ENCODE measurements at regions not wholly inside any gene's neighbourhood (a gene's known extent, or its start where the extent isn't known, plus 50 kb on each side); places are given as distances from the start of the nearest gene placed in this dataset.
"Not testable (repeated sequence)": the region's sequence is repeated elsewhere in the genome, so short reads cannot be mapped to it uniquely, and the experiment has no call there.

DNA sequence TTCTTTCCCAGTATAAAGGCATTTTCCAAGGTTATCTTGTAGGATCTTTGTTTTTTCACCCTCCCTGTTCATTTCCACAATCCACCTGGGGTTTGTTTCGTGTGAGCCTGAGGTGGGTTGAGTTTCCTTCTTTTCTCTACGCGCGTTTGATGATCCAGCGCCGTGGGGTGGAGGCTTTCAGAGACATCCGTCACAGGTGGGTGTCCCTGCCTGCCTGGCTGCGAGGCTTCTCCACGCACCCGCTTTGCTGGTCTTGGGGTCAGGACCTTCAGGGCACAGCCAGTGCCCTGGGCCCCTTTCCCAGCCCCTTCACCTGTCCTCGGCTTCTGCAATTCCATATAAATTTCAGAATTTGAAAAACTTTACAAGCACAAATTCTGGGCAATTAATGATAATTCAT lies 109.0 kb upstream of the ALKAL2 start:
- Mint-ChIP-seq H3K27ac (no peak overlapping the region), H3K27me3 (no peaks in the 10 kb centered on the region), H3K9me3 (no peaks in the 10 kb centered on the region), H3K4me3 (no peak overlapping the region), H3K4me1 (peaks cover 10% of the 10 kb centered on the region), H3K36me3 (no peaks in the 10 kb centered on the region)

DNA sequence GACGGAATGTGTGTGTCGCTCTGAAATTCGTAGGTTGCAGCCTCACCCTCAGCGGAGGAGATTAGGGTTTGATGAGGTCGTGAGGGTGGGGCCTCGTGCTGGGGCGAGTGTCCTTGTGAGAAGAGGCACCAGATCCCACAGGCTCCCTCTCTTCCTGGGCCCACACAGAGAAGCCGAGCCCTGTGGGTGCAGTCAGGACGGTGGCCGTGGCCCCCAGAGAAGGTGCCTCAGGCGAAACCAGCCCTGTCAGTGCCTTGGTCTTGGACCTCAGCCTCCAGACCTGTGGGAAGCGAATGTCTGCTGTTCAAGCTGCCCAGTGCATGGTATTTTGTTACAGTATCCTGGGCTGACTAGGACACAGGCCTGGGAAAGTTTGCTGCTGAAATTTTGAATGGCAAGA lies 108.0 kb upstream of the ALKAL2 start:
- Mint-ChIP-seq H3K9me3 (no peaks in the 10 kb centered on the region), H3K27me3 (no peaks in the 10 kb centered on the region), H3K27ac (no peak overlapping the region), H3K36me3 (no peaks in the 10 kb centered on the region), H3K4me1 (peaks cover 10% of the 10 kb centered on the region), H3K4me3 (no peak overlapping the region)

GRCh38 chr2:393711-394696 lies 106.1 kb upstream of the ALKAL2 start:
- Mint-ChIP-seq H3K4me3 (peak overlapping the region; percentile 86), H3K4me1 (peaks cover 10% of the 10 kb centered on the region), H3K27ac (peak overlapping the region; percentile 85), H3K9me3 (no peaks in the 10 kb centered on the region), H3K36me3 (no peaks in the 10 kb centered on the region), H3K27me3 (no peaks in the 10 kb centered on the region)

DNA sequence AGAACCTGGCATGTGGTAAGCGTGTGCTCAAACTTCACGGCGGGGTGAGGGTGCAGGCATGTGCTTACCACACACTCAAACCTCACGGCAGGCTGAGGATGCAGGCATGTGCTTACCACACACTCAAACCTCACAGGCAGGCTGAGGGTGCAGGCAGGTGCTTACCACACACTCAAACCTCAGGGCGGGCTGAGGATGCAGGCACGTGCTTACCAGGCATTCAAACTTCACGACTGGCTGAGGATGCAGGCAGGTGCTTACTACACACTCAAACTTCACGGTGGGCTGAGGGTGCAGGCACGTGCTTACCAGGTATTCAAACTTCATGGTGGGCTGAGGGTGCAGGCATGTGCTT lies 105.0 kb upstream of the ALKAL2 start:
- H3K4me1 Mint-ChIP-seq: peaks cover 10% of the 10 kb centered on the region
- H3K9me3 Mint-ChIP-seq: no peaks in the 10 kb centered on the region
- no peak overlapping the region for H3K27ac Mint-ChIP-seq
- H3K36me3 Mint-ChIP-seq: no peaks in the 10 kb centered on the region
- no peaks in the 10 kb centered on the region for H3K27me3 Mint-ChIP-seq
- no peak overlapping the region for H3K4me3 Mint-ChIP-seq

DNA sequence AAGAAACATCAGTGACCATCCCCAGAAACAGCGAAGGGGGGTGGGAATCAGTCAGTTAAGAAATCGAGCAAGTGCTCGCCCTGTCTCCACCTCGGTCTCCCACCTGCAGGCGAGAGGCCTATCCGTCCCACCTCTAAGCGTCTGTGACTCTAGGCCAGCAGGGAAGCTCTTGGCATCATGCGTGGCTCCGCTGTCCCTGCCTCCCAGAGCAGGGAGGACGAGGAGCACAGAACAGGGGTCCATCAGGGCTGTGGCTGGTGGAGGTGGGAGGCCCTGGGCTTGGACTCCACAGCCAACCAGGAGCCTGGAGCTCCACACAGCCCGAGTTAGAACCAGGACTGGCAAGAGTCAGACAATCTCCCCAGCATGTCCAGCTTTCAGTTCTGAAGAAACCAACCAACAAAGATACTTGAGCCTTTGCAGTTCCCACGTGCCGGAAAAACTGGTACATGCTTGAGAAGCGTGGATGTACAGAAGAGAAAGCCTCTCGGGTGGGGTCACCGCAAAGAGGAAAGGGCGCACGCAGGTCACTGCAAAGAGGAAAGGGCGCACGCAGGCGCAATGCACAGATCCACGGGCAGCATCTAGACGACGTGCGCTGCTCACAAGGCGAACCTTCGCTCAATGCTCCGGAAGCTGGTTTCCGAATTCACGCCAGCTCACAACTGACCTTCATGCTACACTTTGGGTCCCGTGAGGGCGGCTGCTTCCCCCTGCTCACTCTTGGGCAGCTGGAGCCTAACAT lies 104.5 kb upstream of the ALKAL2 start:
- no peaks in the 10 kb centered on the region for H3K9me3 Mint-ChIP-seq
- no peak overlapping the region for H3K4me3 Mint-ChIP-seq
- no peaks in the 10 kb centered on the region for H3K27me3 Mint-ChIP-seq
- no peak overlapping the region for H3K27ac Mint-ChIP-seq
- no peaks in the 10 kb centered on the region for H3K36me3 Mint-ChIP-seq
- H3K4me1 Mint-ChIP-seq: peaks cover 10% of the 10 kb centered on the region

- Mint-ChIP-seq H3K9me3 (no peaks in the 10 kb centered on the region), H3K36me3 (no peaks in the 10 kb centered on the region), H3K27ac (no peak overlapping the region)
These were observed 103.8 kb upstream of the ALKAL2 start for GRCh38 chr2:391696-392095.

GRCh38 chr2:390959-391358 lies 103.1 kb upstream of the ALKAL2 start:
- no peaks in the 10 kb centered on the region for H3K27me3 Mint-ChIP-seq
- H3K9me3 Mint-ChIP-seq: no peaks in the 10 kb centered on the region
- H3K4me3 Mint-ChIP-seq: no peak overlapping the region
- H3K4me1 Mint-ChIP-seq: peaks cover 10% of the 10 kb centered on the region
- no peaks in the 10 kb centered on the region for H3K36me3 Mint-ChIP-seq
- no peak overlapping the region for H3K27ac Mint-ChIP-seq

More at GRCh38 chr2:391696-392095, 103.8 kb upstream of the ALKAL2 start:
- Mint-ChIP-seq H3K4me1 (peaks cover 10% of the 10 kb centered on the region), H3K4me3 (no peak overlapping the region), H3K27me3 (no peaks in the 10 kb centered on the region)

DNA sequence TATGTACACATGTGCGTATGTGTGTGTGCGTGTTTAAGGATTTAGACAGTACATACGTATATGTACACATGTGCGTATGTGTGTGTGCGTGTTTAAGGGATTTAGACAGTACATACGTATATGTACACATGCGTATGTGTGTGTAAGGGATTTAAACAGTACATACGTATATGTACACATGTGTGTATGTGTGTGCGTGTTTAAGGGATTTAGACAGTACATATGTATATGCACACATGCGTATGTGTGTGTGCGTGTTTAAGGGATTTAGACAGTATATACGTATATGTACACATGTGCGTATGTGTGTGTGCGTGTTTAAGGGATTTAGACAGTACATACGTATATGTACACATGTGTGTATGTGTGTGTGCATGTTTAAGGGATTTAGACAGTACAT lies 102.1 kb upstream of the ALKAL2 start:
- H3K9me3 Mint-ChIP-seq, H3K27me3 Mint-ChIP-seq, H3K27ac Mint-ChIP-seq, H3K36me3 Mint-ChIP-seq, H3K4me3 Mint-ChIP-seq: not testable (repeated sequence)
- H3K4me1 Mint-ChIP-seq: peaks cover 10% of the 10 kb centered on the region

GRCh38 chr2:388752-389151 lies 100.9 kb upstream of the ALKAL2 start:
- not testable (repeated sequence) for H3K4me1 Mint-ChIP-seq, H3K27me3 Mint-ChIP-seq, H3K36me3 Mint-ChIP-seq, H3K4me3 Mint-ChIP-seq, H3K27ac Mint-ChIP-seq, H3K9me3 Mint-ChIP-seq

- H3K27ac Mint-ChIP-seq: no peak overlapping the region
- no peaks in the 10 kb centered on the region for H3K9me3 Mint-ChIP-seq
- H3K4me1 Mint-ChIP-seq: no peaks in the 10 kb centered on the region
- no peak overlapping the region for H3K4me3 Mint-ChIP-seq
- H3K36me3 Mint-ChIP-seq: no peaks in the 10 kb centered on the region
- H3K27me3 Mint-ChIP-seq: no peaks in the 10 kb centered on the region
These were observed 100.1 kb upstream of the ALKAL2 start for GRCh38 chr2:387980-388421.

DNA sequence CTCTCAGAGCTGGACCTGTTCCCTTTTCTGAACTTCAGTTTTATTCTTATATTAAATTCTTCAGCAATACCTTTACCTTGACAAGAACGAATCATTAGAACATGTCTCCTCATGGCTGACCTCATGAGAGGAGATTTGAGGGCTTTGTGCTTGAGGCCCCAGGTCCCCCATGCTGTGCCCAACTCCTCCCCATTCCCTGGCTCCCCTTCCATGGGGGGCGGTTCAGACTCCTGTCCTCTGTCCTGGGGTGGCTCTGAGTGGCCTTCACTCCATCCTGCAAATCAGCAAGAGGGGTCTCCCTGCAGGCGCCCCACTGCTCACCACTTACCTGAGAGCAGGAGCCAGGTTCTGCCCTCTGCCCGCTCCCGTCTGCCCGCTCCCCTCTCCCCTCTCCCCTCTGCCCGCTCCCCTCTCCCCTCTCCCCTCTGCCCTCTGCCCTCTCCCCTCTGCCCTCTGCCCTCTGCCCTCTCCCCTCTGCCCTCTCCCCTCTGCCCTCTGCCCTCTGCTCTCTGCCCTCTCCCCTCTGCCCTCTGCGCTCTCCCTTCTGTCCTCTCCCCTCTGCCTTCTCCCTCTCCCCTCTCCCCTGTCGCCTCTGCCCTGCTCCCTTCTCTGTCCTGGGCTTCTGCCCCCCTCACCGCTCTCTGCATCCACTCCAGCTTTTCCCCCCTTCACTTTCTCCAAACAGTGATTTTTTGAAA lies 98.7 kb upstream of the ALKAL2 start:
- Mint-ChIP-seq H3K36me3 (no peaks in the 10 kb centered on the region), H3K4me3 (no peak overlapping the region), H3K27ac (no peak overlapping the region), H3K27me3 (no peaks in the 10 kb centered on the region), H3K9me3 (no peaks in the 10 kb centered on the region), H3K4me1 (no peaks in the 10 kb centered on the region)

- Mint-ChIP-seq H3K4me3 (no peak overlapping the region), H3K9me3 (no peaks in the 10 kb centered on the region), H3K27me3 (no peaks in the 10 kb centered on the region), H3K27ac (no peak overlapping the region), H3K4me1 (no peaks in the 10 kb centered on the region), H3K36me3 (no peaks in the 10 kb centered on the region)
These were observed 97.9 kb upstream of the ALKAL2 start for GRCh38 chr2:385785-386184.

GRCh38 chr2:385061-385460 lies 97.2 kb upstream of the ALKAL2 start:
- Mint-ChIP-seq H3K4me3 (no peak overlapping the region), H3K36me3 (no peaks in the 10 kb centered on the region), H3K4me1 (no peaks in the 10 kb centered on the region), H3K9me3 (no peaks in the 10 kb centered on the region), H3K27ac (no peak overlapping the region), H3K27me3 (no peaks in the 10 kb centered on the region)

DNA sequence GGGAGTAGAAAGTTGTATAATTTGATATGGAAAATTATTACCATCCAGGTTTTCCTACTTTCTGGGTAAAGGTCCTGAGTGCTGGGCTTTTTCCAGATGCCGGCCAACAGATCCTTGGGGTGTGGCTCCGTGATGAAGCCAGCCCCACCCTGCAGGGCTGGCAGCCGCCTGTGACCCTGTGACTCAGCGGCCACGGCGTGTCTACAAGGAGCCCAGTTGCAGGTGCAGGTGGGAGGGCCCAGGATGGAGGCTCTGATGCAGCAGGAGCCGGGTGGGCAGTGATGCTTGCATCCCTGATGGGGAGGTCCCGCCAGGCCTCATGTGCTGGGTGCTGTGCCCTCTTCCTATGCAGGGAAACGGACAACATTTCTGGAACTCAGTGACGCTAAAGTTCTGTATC lies 96.0 kb upstream of the ALKAL2 start:
- no peaks in the 10 kb centered on the region for H3K9me3 Mint-ChIP-seq
- no peaks in the 10 kb centered on the region for H3K4me1 Mint-ChIP-seq
- no peaks in the 10 kb centered on the region for H3K36me3 Mint-ChIP-seq
- H3K4me3 Mint-ChIP-seq: no peak overlapping the region
- no peak overlapping the region for H3K27ac Mint-ChIP-seq
- H3K27me3 Mint-ChIP-seq: no peaks in the 10 kb centered on the region

- Mint-ChIP-seq H3K27me3 (no peaks in the 10 kb centered on the region), H3K4me1 (no peaks in the 10 kb centered on the region), H3K9me3 (no peaks in the 10 kb centered on the region), H3K27ac (no peak overlapping the region), H3K4me3 (no peak overlapping the region), H3K36me3 (no peaks in the 10 kb centered on the region)
These were observed 95.3 kb upstream of the ALKAL2 start for GRCh38 chr2:383178-383577.

- Mint-ChIP-seq H3K4me1 (no peaks in the 10 kb centered on the region), H3K27ac (no peak overlapping the region), H3K27me3 (no peaks in the 10 kb centered on the region), H3K4me3 (no peak overlapping the region), H3K9me3 (peaks cover 4% of the 10 kb centered on the region), H3K36me3 (no peaks in the 10 kb centered on the region)
These were observed 94.8 kb upstream of the ALKAL2 start for GRCh38 chr2:382728-383022.

Data from activated naive CD4-positive, alpha-beta T cell treated with anti-CD3 and anti-CD28 coated beads, Interleukin-2, amount 50 U/mL, for 24 hours (primary cell).